ENCODE measurements at regions not wholly inside any gene's neighbourhood (a gene's known extent, or its start where the extent isn't known, plus 50 kb on each side); places are given as distances from the start of the nearest gene placed in this dataset.
A peak's percentile ranks its signal among the peaks of the same experiment; 100 is the strongest.

GRCh38 chr5:171629628-171630349 is 155.8 kb upstream of the SMIM23 start:
- TF ChIP-seq CTCF (IDR thresholded peaks at IDR 0.05; ENCODE audit: borderline replicate concordance, insufficient read depth, low read depth, low read length), result peak; percentile 35; the same call in 1 of the 2 replicates
- no peak overlapping the region for H3K4me3 ChIP-seq (ENCODE audit: low read depth, low read length)

DNA sequence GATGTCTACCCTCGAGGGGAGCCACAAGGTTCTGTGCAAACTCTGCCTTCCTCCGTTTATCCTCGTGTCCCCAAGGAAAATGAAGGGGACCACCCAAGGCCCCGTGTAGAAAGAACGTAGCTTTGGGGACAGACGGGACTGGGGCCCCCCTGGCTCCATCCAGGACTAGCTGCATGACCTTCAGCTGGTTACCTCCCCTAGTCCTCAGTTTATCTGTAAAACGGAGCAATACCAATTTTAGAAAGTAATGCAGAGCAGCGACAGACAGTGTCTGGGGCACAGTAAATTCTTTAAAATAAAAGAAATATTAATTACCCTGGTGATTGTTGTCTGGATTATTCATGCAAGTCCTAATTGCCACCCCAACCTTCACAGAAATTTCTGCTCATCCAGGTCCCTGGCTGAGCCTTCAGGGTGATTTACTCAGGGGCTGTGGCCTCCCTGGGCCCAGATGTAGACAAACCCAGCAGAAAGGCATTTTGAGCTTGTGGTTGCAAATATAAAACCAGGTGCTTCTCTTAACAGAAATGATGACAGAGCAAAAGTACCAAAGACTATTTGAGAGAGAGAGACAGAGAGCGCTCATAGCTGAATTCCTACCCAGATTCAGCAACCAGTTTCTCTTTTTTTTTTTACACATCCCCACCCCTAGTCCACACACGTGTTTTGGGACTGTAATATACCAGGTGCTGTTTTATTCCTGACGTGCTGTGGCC is 155.1 kb upstream of the SMIM23 start:
- no peak for TF ChIP-seq CTCF (IDR thresholded peaks at IDR 0.05; ENCODE audit: borderline replicate concordance, insufficient read depth, low read depth, low read length)
- H3K4me3 ChIP-seq (ENCODE audit: low read depth, low read length), result no peak overlapping the region

GRCh38 chr5:171632616-171633015 is 153.0 kb upstream of the SMIM23 start:
- TF ChIP-seq CTCF (IDR thresholded peaks at IDR 0.05; ENCODE audit: borderline replicate concordance, insufficient read depth, low read depth, low read length), result no peak

GRCh38 chr5:171633776-171634470 is 151.7 kb upstream of the SMIM23 start:
- TF ChIP-seq CTCF (IDR thresholded peaks at IDR 0.05; ENCODE audit: borderline replicate concordance, insufficient read depth, low read depth, low read length), result no peak
- H3K4me3 ChIP-seq (ENCODE audit: low read depth, low read length), result no peak overlapping the region

More at GRCh38 chr5:171632616-171633015, 153.0 kb upstream of the SMIM23 start:
- no peak overlapping the region for H3K4me3 ChIP-seq (ENCODE audit: low read depth, low read length)

DNA sequence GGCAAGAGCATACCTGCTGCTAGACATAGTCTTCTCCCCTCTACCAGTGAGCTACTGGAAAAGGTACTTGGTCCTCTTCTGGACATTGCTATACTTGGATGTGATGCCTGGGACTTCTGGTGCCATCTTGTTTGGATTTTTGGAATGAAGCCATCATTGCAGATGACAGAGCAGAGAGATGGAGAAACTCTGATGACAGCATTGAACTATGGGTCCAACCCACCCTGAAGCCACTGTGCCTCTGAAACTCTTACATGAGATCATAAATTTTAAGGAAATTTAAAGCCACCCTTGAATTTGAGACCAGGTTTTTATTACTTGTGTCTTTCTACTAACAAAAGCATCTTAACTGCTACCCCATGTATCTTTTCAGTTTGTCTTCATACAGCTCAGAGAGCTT is 151.1 kb upstream of the SMIM23 start:
- H3K4me3 ChIP-seq (ENCODE audit: low read depth, low read length), result no peak overlapping the region
- no peak for TF ChIP-seq CTCF (IDR thresholded peaks at IDR 0.05; ENCODE audit: borderline replicate concordance, insufficient read depth, low read depth, low read length)

- no peak for TF ChIP-seq CTCF (IDR thresholded peaks at IDR 0.05; ENCODE audit: borderline replicate concordance, insufficient read depth, low read depth, low read length)
These were observed 150.6 kb upstream of the SMIM23 start for GRCh38 chr5:171635028-171635427.

More at GRCh38 chr5:171635028-171635427, 150.6 kb upstream of the SMIM23 start:
- no peak overlapping the region for H3K4me3 ChIP-seq (ENCODE audit: low read depth, low read length)

All from GM12875 (cell line).